H9 (cell line): ENCODE measurements at regions not wholly inside any gene's neighbourhood (a gene's known extent, or its start where the extent isn't known, plus 50 kb on each side); places are given as distances from the start of the nearest gene placed in this dataset.

Experiments used
- DNase-seq: peaks from one replicate; pipeline ENCODE4 v3.0.0-alpha.2; 2017
- H2AFZ ChIP-seq: one replicate; pipeline ENCODE4 v1.6.1; 2013; ENCODE audit warnings: mild to moderate bottlenecking, low read length, control low read depth, moderate library complexity
- H2AK5ac ChIP-seq: 2 replicates; pipeline ENCODE4 v1.6.1; 2013; ENCODE audit warnings: low read length, control low read depth, mixed read lengths; ENCODE audit not compliant: insufficient read length
- H2BK120ac ChIP-seq: one replicate; pipeline ENCODE4 v1.6.1; 2013; ENCODE audit warnings: low read depth, mild to moderate bottlenecking, low read length, control low read depth, inconsistent platforms; ENCODE audit not compliant: poor library complexity, severe bottlenecking
- H2BK12ac ChIP-seq: 2 replicates; pipeline ENCODE4 v1.6.1; 2013; ENCODE audit warnings: low read length, control low read depth, mixed read lengths, low read depth; ENCODE audit not compliant: insufficient read length
- H2BK15ac ChIP-seq: 2 replicates; pipeline ENCODE4 v1.6.1; 2013; ENCODE audit warnings: low read depth, low read length, control low read depth
- H2BK20ac ChIP-seq: one replicate; pipeline ENCODE4 v1.6.1; 2013; ENCODE audit warnings: low read depth, mild to moderate bottlenecking, low read length, control low read depth, inconsistent platforms; ENCODE audit not compliant: poor library complexity, severe bottlenecking
- H2BK5ac ChIP-seq: 2 replicates; pipeline ENCODE4 v1.6.1; 2013; ENCODE audit warnings: low read length, control low read depth, mixed read lengths; ENCODE audit not compliant: insufficient read length
- H3K14ac ChIP-seq: 2 replicates; pipeline ENCODE4 v1.6.1; 2013; ENCODE audit warnings: low read length, control low read depth; ENCODE audit not compliant: insufficient read depth
- H3K18ac ChIP-seq: 2 replicates; pipeline ENCODE4 v1.6.1; 2013; ENCODE audit warnings: low read depth, mild to moderate bottlenecking, mixed read lengths, low read length, control low read depth; ENCODE audit not compliant: insufficient read length
- H3K23ac ChIP-seq: 2 replicates; pipeline ENCODE4 v1.6.1; 2013; ENCODE audit warnings: low read length, control low read depth, mixed read lengths, low read depth; ENCODE audit not compliant: insufficient read length
- H3K23me2 ChIP-seq: 2 replicates; pipeline ENCODE4 v1.6.1; 2013; ENCODE audit warnings: low read depth, mild to moderate bottlenecking, mixed read lengths, low read length, control low read depth; ENCODE audit not compliant: insufficient read length, poor library complexity, severe bottlenecking
- H3K27ac ChIP-seq: 2 replicates; pipeline ENCODE4 v1.5.1; 2013; ENCODE audit warnings: low read length, control low read depth, mixed read lengths, low read depth; ENCODE audit not compliant: insufficient read length
- H3K27me3 ChIP-seq: 2 replicates; pipeline ENCODE4 v1.6.1; 2013; ENCODE audit warnings: low read length, control low read depth, inconsistent platforms; ENCODE audit not compliant: insufficient read depth
- H3K4ac ChIP-seq: 2 replicates; pipeline ENCODE4 v1.6.1; 2013; ENCODE audit warnings: low read depth, mild to moderate bottlenecking, control low read depth, inconsistent platforms, low read length, moderate library complexity
- H3K4me1 ChIP-seq: 2 replicates; pipeline ENCODE4 v1.6.1; 2013; ENCODE audit warnings: low read length, control low read depth, inconsistent platforms; ENCODE audit not compliant: insufficient read depth
- H3K4me2 ChIP-seq: 2 replicates; pipeline ENCODE4 v1.6.1; 2013; ENCODE audit warnings: low read length, control low read depth, mixed read lengths; ENCODE audit not compliant: insufficient read length, insufficient read depth
- H3K56ac ChIP-seq: 2 replicates; pipeline ENCODE4 v1.6.1; 2013; ENCODE audit warnings: low read depth, mild to moderate bottlenecking, mixed read lengths, low read length, control low read depth; ENCODE audit not compliant: insufficient read length
- H3K79me1 ChIP-seq: 2 replicates; pipeline ENCODE4 v1.6.1; 2013; ENCODE audit warnings: low read depth, mild to moderate bottlenecking, moderate library complexity, low read length, control low read depth, inconsistent platforms; ENCODE audit not compliant: insufficient read depth, poor library complexity, severe bottlenecking
- H3K79me2 ChIP-seq: 2 replicates; pipeline ENCODE4 v1.6.1; 2013; ENCODE audit warnings: low read length, control low read depth, inconsistent platforms; ENCODE audit not compliant: insufficient read depth
- H3K9ac ChIP-seq: 2 replicates; pipeline ENCODE4 v1.6.1; 2013; ENCODE audit warnings: low read length, control low read depth, mixed read lengths; ENCODE audit not compliant: insufficient read length; ENCODE audit errors: extremely low read depth
- H3K9me3 ChIP-seq: one replicate; pipeline ENCODE4 v1.6.1; 2013; ENCODE audit warnings: low read depth, low read length, inconsistent platforms; ENCODE audit not compliant: control insufficient read depth
- H3T11ph ChIP-seq: one replicate; pipeline ENCODE4 v1.6.1; 2013; ENCODE audit warnings: mild to moderate bottlenecking, low read length, control low read depth, inconsistent platforms
- H4K20me1 ChIP-seq: one replicate; pipeline ENCODE4 v1.6.1; 2013; ENCODE audit not compliant: control insufficient read depth, insufficient read length, insufficient read depth
- H4K5ac ChIP-seq: 2 replicates; pipeline ENCODE4 v1.6.1; 2013; ENCODE audit warnings: low read depth, mild to moderate bottlenecking, mixed read lengths, low read length, control low read depth; ENCODE audit not compliant: insufficient read length
- H4K8ac ChIP-seq: replicated peaks from 2 replicates; pipeline ENCODE4 v1.6.1; 2013; ENCODE audit warnings: low read length, control low read depth, mixed read lengths, low read depth; ENCODE audit not compliant: insufficient read length
- H4K91ac ChIP-seq: 2 replicates; pipeline ENCODE4 v1.6.1; 2013; ENCODE audit warnings: low read depth, mild to moderate bottlenecking, moderate library complexity, mixed read lengths, low read length, control low read depth; ENCODE audit not compliant: insufficient read length
- H3K27ac Mint-ChIP-seq, 3 experiments: 2 replicates in 2 of 3; 3 replicates in 1 of 3; pipeline ENCODE4 v1.8.0; 2020 to 2021; ENCODE audit warnings: mixed read lengths in 3 of 3, mild to moderate bottlenecking in 1 of 3, moderate library complexity in 1 of 3
- H3K27me3 Mint-ChIP-seq: 2 replicates; pipeline ENCODE4 v1.8.0; 2021; ENCODE audit warnings: low read depth, mild to moderate bottlenecking, moderate library complexity, mixed read lengths
- H3K36me3 Mint-ChIP-seq, 3 experiments: 2 replicates in 2 of 3; 3 replicates in 1 of 3; pipeline ENCODE4 v1.8.0; 2020 to 2021; ENCODE audit warnings: low read depth in 3 of 3, mixed read lengths in 3 of 3; ENCODE audit not compliant: insufficient read depth in 1 of 3
- H3K4me1 Mint-ChIP-seq, 2 experiments: 2 replicates each; pipeline ENCODE4 v1.8.0; 2020; ENCODE audit warnings: mixed read lengths in 2 of 2
- H3K4me3 Mint-ChIP-seq, 2 experiments: 2 replicates in 1 of 2; 3 replicates in 1 of 2; pipeline ENCODE4 v1.8.0; 2020 to 2021; ENCODE audit warnings: mild to moderate bottlenecking in 2 of 2, mixed read lengths in 2 of 2, moderate library complexity in 1 of 2
- H3K9me3 Mint-ChIP-seq, 2 experiments: 2 replicates in 1 of 2; 3 replicates in 1 of 2; pipeline ENCODE4 v1.8.0; 2020; ENCODE audit warnings: mild to moderate bottlenecking in 2 of 2, mixed read lengths in 2 of 2, moderate library complexity in 1 of 2
- CTCF ChIP-seq: fragments of 200-600 bp; sonication (generic); conservative IDR thresholded peaks from 3 replicates; pipeline ENCODE4 v1.8.0; 2021; ENCODE audit warnings: antibody characterized with exemption, mild to moderate bottlenecking
- WGBS: extraction: QIAGEN DNeasy Blood & Tissue Kit; methylation state at CpG from one replicate; pipeline ENCODE4 v1.1.7; 2013; ENCODE audit warnings: missing lambda C conversion rate, low lambda C conversion rate, mixed read lengths; ENCODE audit not compliant: insufficient read length; ENCODE audit errors: extremely low coverage; 5-methylcytosine and 5-hydroxymethylcytosine counted together

GRCh38 chr16:87213536-87213935 lies 103.7 kb downstream of the C16orf95 start:
- no peaks in the 10 kb centered on the region for H3K79me1 ChIP-seq
- H3K4ac ChIP-seq: no peak overlapping the region
- H3K27ac Mint-ChIP-seq: no peak overlapping the region
- no peak overlapping the region for H2AFZ ChIP-seq
- no peak overlapping the region for H2BK12ac ChIP-seq
- no peak for TF ChIP-seq CTCF
- H3K9me3 Mint-ChIP-seq: no peaks in the 10 kb centered on the region
- H3K27me3 Mint-ChIP-seq: no peaks in the 10 kb centered on the region
- no peaks in the 10 kb centered on the region for H3K79me2 ChIP-seq
- no peak overlapping the region for H2BK20ac ChIP-seq
- no peak overlapping the region for H3K14ac ChIP-seq
- no peak overlapping the region for H2AK5ac ChIP-seq
- no peaks in the 10 kb centered on the region for H3K9me3 ChIP-seq
- no peak overlapping the region for H3K18ac ChIP-seq
- no peak overlapping the region for H3K4me2 ChIP-seq
- no peak overlapping the region for H2BK120ac ChIP-seq
- H3K4me3 Mint-ChIP-seq: no peak overlapping the region
- no peaks in the 10 kb centered on the region for H3K4me1 Mint-ChIP-seq
- no peak overlapping the region for H4K91ac ChIP-seq
- 100% methylated on average over 4 of the region's 6 CpGs for WGBS
- no peaks in the 10 kb centered on the region for H3K36me3 Mint-ChIP-seq
- no peak overlapping the region for H2BK5ac ChIP-seq
- H3K27me3 ChIP-seq: no peaks in the 10 kb centered on the region
- H3K23ac ChIP-seq: no peak overlapping the region
- H4K8ac ChIP-seq: no peak overlapping the region
- no peaks in the 10 kb centered on the region for H3K23me2 ChIP-seq
- no peak overlapping the region for H4K5ac ChIP-seq
- no peak overlapping the region for H2BK15ac ChIP-seq
- no peak overlapping the region for H3K27ac ChIP-seq
- no peaks in the 10 kb centered on the region for H3K4me1 ChIP-seq
- no peak overlapping the region for H3T11ph ChIP-seq
- no peak overlapping the region for H3K56ac ChIP-seq
- peaks cover 2% of the 10 kb centered on the region for H4K20me1 ChIP-seq
- no peak for DNase-seq
- H3K9ac ChIP-seq: no peak overlapping the region
